Sigmoid colon (tissue), 6 donors: ENCODE measurements at regions not wholly inside any gene's neighbourhood (a gene's known extent, or its start where the extent isn't known, plus 50 kb on each side); places are given as distances from the start of the nearest gene placed in this dataset.

Experiments used
- DNase-seq: peaks from one replicate; pipeline ENCODE4 v3.0.0-alpha.2; 2019
- H3K27ac ChIP-seq, 4 donors: fragments of 200-600 bp; sonication (generic); one replicate each; pipeline ENCODE4 v1.5.1; 2016 to 2019; ENCODE audit warnings: mild to moderate bottlenecking in 1 of 4
- H3K27me3 ChIP-seq, 3 donors: fragments of 200-600 bp; sonication (generic); one replicate each; pipeline ENCODE4 v1.5.1; 2019; ENCODE audit warnings: mild to moderate bottlenecking in 1 of 3
- H3K36me3 ChIP-seq, 4 donors: fragments of 200-600 bp; sonication (generic); one replicate each; pipeline ENCODE4 v1.5.1; 2016 to 2019
- H3K4me1 ChIP-seq, 4 donors: fragments of 200-600 bp; sonication (generic); one replicate each; pipeline ENCODE4 v1.5.1; 2017 to 2019
- H3K4me3 ChIP-seq, 4 donors: fragments of 200-600 bp; sonication (generic); one replicate each; pipeline ENCODE4 v1.5.1; 2017 to 2019; ENCODE audit warnings: mild to moderate bottlenecking in 2 of 4, moderate library complexity in 1 of 4
- H3K9me3 ChIP-seq, 4 donors: fragments of 200-600 bp in 3 of 4; sonication (generic) in 3 of 4; one replicate each; pipeline versions ENCODE4 v1.5.1 to v1.6.1; 2013 to 2019
- EP300 ChIP-seq, 4 donors: sonication (generic); formaldehyde crosslinking; IDR thresholded peaks; one replicate each; pipeline ENCODE4 v1.6.1; 2017; ENCODE audit warnings: antibody characterized with exemption in 4 of 4
- POLR2A ChIP-seq, 2 donors: fragments of 450-650 bp; IDR thresholded peaks; one replicate each; pipeline ENCODE4 v1.6.1; 2016; ENCODE audit warnings: antibody characterized with exemption in 2 of 2, mild to moderate bottlenecking in 2 of 2, moderate library complexity in 2 of 2
- POLR2AphosphoS5 ChIP-seq, 4 donors: sonication (generic); formaldehyde crosslinking; IDR thresholded peaks; one replicate each; pipeline ENCODE4 v1.6.1; 2017; ENCODE audit warnings: antibody characterized with exemption in 4 of 4
- WGBS, 2 donors: extraction: QIAGEN DNeasy Blood & Tissue Kit; methylation state at CpG; one replicate each; pipeline ENCODE4 v1.1.7; 2013; 5-methylcytosine and 5-hydroxymethylcytosine counted together
- intact Hi-C: fragments of 100-400 bp; cut with DNase I; formaldehyde crosslinking; loops from one replicate; pipeline ENCODE4 v1.15.1; 2023
- TF ChIP-seq, protein P1 (sequence below), 4 experiments: fragments of 450-650 bp in 3 of 4; fragments of 200-600 bp in 1 of 4; IDR thresholded peaks; one replicate each; pipeline ENCODE4 v1.5.1; 2016 to 2019; ENCODE audit warnings: antibody characterized with exemption in 4 of 4, mild to moderate bottlenecking in 3 of 4, moderate library complexity in 2 of 4
- donor health status: healthy with polysubstance abuse.
- donor health status: healthy.

DNA sequence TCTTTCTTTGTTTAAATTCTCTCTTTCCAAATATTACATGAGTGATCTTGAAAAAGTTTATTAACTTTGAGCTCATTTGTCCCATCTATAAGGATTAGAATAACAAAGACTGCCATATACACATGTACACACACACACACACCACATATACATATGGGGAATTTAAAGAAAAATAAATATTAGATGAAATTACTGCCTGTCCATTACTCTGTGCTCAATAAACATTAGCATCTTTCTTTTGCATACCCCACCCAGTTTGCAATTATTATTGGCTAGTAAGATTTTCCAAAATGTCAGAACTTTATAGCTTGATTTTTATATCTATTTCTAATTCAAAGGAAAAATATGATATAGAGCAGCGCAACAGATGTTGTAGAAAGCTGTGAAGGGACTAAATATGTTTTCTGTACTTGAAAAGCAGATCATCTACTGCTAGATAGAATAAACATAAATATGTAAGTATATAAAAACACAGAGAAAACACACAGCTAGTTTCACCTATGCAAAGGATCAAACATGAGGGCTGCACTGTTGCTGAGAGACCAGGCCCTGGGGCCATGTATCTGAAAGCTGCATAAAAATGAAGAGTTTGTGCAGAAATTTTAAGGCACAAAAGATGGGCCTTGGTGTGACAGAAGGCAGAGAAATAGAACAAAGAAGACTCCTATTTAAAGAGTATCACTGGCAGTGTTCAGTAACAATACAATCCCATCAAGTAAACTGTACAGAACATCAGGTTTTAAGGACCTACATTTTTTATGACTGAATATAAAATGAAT is 114.2 kb upstream of the NECTIN3 start:
- Histone ChIP-seq H3K4me3 (no peak overlapping the region), H3K27ac (no peak overlapping the region), H3K4me1 (no peaks in the 10 kb centered on the region), H3K9me3 (no peaks in the 10 kb centered on the region), H3K27me3 (no peaks in the 10 kb centered on the region), H3K36me3 (no peaks in the 10 kb centered on the region)
- intact Hi-C loops, result no loop called here
- DNase-seq, result no peak
- TF ChIP-seq, protein P1, sequence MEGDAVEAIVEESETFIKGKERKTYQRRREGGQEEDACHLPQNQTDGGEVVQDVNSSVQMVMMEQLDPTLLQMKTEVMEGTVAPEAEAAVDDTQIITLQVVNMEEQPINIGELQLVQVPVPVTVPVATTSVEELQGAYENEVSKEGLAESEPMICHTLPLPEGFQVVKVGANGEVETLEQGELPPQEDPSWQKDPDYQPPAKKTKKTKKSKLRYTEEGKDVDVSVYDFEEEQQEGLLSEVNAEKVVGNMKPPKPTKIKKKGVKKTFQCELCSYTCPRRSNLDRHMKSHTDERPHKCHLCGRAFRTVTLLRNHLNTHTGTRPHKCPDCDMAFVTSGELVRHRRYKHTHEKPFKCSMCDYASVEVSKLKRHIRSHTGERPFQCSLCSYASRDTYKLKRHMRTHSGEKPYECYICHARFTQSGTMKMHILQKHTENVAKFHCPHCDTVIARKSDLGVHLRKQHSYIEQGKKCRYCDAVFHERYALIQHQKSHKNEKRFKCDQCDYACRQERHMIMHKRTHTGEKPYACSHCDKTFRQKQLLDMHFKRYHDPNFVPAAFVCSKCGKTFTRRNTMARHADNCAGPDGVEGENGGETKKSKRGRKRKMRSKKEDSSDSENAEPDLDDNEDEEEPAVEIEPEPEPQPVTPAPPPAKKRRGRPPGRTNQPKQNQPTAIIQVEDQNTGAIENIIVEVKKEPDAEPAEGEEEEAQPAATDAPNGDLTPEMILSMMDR (IDR thresholded peaks at IDR 0.05), result no peak
- TF ChIP-seq POLR2AphosphoS5 (IDR thresholded peaks at IDR 0.05) (no peak), EP300 (IDR thresholded peaks at IDR 0.05) (no peak), POLR2A (IDR thresholded peaks at IDR 0.05) (no peak)
- 94 to 97% methylated on average over 1 of the region's 1 CpG for WGBS, 2 donors

DNA sequence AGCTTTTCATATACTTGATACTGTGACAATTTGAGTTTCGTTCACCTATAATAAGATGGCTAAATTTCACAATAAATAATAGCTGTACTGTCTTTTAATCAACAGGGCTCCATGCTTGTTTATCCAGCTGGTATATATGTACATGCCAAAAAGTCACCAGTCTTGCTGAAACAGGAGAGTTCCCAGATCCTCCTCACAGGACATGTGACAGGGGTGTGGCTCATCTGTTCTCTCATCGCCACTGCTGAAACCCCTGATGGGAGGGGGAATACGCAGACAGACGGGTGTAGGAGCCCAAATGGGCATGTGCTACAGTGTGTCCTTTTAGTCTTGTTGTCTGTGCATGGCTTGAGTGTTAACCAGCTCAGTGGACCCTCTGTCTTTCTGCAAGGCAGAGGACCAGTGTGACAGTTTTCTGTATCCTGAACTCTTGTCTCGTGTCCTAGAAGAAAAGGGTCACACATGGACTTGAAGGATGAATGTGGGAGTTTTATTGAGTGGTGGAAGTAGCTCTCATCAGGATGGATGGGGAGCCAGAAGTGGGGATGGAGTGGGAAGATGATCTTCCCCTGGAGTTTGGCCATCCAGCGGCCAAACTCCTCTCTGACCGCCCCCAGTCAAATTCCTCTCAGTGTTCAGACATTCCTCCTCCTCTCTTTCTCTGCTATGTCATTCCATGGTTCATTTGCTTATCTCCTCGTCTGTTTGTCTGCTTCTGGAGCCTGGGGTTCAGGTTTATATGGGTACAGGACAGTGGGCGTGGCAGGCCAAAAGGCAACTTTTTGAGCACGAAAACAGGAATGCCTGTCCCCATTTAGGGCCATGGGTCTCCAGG is 113.1 kb upstream of the NECTIN3 start:
- Histone ChIP-seq H3K9me3 (no peaks in the 10 kb centered on the region), H3K27me3 (no peaks in the 10 kb centered on the region), H3K27ac (no peak overlapping the region), H3K4me3 (no peak overlapping the region), H3K36me3 (no peaks in the 10 kb centered on the region), H3K4me1 (no peaks in the 10 kb centered on the region)
- 80 to 88% methylated on average over 10 of the region's 10 CpGs for WGBS, 2 donors
- intact Hi-C loops, result no loop called here
- no peak for DNase-seq
- TF ChIP-seq POLR2A (IDR thresholded peaks at IDR 0.05), result no peak
- TF ChIP-seq EP300 (IDR thresholded peaks at IDR 0.05), result no peak
- TF ChIP-seq POLR2AphosphoS5 (IDR thresholded peaks at IDR 0.05), result no peak
- TF ChIP-seq, protein P1 (IDR thresholded peaks at IDR 0.05), result no peak

DNA sequence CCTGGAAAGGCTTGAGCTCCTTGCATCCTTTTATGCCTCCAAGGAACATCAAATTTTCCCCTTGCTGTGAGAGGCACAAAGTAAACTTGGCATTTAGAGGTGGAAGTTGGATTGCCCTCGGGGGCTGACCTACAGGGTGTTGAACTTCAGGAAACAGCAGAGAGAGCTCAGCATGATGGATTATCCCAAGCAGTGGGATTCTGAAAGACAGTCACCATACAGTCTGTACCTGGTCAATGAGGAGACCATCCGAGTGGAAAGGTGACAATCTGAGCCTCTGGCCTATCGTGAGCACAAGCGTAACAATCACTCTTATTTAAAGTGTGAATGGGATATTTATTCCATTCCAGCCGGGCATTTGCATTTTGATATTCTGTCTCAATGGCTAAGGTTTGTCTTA is 105.6 kb upstream of the NECTIN3 start:
- WGBS, 2 donors, result 94 to 96% methylated on average over 5 of the region's 5 CpGs
- intact Hi-C loops, result no loop called here
- Histone ChIP-seq H3K4me1 (no peaks in the 10 kb centered on the region), H3K9me3 (peaks cover under 1 to 12% (median 4%) of the 10 kb centered on the region in 4 donors), H3K4me3 (no peak overlapping the region), H3K36me3 (no peaks in the 10 kb centered on the region), H3K27me3 (no peaks in the 10 kb centered on the region), H3K27ac (no peak overlapping the region)
- TF ChIP-seq EP300 (IDR thresholded peaks at IDR 0.05), result no peak
- TF ChIP-seq POLR2A (IDR thresholded peaks at IDR 0.05), result no peak
- TF ChIP-seq POLR2AphosphoS5 (IDR thresholded peaks at IDR 0.05), result no peak
- TF ChIP-seq, protein P1 (IDR thresholded peaks at IDR 0.05), result no peak
- DNase-seq, result no peak

DNA sequence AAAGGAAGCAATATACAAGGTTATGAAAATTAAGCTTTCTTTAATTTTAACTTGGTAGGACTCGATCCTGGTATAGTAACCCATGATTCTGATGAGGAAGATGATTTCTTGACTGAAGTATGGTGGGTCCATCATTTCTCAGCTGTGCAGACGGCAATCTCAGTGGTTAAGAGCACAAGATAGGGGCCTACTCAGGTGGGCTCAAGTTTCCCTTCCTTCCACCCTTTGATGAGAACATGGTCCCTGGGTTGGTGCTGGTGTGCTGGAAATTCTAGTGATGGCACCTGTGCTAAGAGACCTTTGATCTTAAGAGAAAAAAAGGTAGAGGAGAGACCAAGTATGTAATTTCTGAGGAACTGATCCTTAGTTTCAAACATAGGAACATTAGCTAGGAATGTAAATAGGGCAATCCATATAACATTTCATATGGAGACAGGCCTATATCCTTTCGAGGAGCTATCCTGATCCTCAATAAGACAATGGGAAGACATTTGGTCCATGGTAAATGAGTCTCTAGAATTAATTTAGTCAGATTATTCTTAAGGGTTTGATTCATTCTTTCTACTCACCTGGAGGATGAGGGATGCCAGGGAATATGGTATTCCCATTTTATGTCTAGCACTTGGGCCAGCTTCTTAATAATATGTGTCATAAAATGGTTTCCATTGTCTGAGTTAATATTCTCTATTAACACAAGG is 104.5 kb upstream of the NECTIN3 start:
- H3K4me1 ChIP-seq, result no peaks in the 10 kb centered on the region
- DNase-seq, result no peak
- H3K27ac ChIP-seq, result no peak overlapping the region
- H3K4me3 ChIP-seq, result no peak overlapping the region
- 95 to 97% methylated on average over 3 of the region's 3 CpGs for WGBS, 2 donors
- intact Hi-C loops, result no loop called here
- no peaks in the 10 kb centered on the region for H3K27me3 ChIP-seq
- H3K36me3 ChIP-seq, result no peaks in the 10 kb centered on the region
- TF ChIP-seq EP300 (IDR thresholded peaks at IDR 0.05) (no peak), POLR2AphosphoS5 (IDR thresholded peaks at IDR 0.05) (no peak), POLR2A (IDR thresholded peaks at IDR 0.05) (no peak)
- TF ChIP-seq, protein P1 (IDR thresholded peaks at IDR 0.05), result no peak
- H3K9me3 ChIP-seq, result peaks cover 3 to 12% (median 4%) of the 10 kb centered on the region in 4 donors
